ENCODE measurements at regions not wholly inside any gene's neighbourhood (a gene's known extent, or its start where the extent isn't known, plus 50 kb on each side); places are given as distances from the start of the nearest gene placed in this dataset.

DNA sequence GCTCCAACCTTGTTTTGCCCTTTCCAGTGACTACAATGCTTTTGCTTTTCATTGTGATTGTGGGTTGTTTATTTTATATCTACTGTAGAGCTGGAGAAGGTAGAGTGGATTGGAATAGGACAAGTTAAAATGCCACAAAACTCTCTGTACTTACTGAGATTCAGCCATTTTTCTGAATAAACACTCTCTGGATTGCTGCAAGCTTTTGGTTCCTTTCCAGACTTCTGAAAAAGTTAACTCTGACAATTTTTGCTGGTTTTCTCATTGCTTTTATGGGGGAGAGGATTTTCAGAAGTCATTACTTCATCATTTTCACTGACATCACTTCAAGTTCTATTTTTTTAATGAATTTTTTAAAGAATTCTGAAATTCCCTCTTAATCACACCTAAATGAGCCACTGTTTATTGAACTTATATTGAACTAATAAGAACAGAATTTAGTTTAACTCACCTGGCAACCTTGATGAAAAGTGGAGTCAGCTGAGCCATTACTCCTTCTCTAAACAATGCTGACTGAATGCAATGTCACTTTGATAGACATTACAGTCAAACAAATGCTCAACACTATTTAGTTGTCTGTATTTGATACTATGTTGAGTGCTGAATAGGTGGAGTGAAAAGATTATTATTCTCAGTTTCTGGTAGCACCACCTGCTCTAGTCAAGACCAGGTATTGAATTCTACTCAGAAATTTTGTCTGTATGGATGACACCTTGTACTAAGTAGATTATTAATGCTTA lies 303.5 kb downstream of the DLEU7 start:
- CTCF ChIA-PET, result no interaction called here
- H3K27me3 ChIP-seq (ENCODE audit: insufficient read depth, low read depth), result no peaks in the 10 kb centered on the region
- H3K4me3 ChIP-seq, result no peak overlapping the region
- H3K27ac ChIP-seq, result no peak overlapping the region
- TF ChIP-seq EZH2 (IDR thresholded peaks at IDR 0.05; ENCODE audit: low read depth), result no peak
- TF ChIP-seq, protein P1, sequence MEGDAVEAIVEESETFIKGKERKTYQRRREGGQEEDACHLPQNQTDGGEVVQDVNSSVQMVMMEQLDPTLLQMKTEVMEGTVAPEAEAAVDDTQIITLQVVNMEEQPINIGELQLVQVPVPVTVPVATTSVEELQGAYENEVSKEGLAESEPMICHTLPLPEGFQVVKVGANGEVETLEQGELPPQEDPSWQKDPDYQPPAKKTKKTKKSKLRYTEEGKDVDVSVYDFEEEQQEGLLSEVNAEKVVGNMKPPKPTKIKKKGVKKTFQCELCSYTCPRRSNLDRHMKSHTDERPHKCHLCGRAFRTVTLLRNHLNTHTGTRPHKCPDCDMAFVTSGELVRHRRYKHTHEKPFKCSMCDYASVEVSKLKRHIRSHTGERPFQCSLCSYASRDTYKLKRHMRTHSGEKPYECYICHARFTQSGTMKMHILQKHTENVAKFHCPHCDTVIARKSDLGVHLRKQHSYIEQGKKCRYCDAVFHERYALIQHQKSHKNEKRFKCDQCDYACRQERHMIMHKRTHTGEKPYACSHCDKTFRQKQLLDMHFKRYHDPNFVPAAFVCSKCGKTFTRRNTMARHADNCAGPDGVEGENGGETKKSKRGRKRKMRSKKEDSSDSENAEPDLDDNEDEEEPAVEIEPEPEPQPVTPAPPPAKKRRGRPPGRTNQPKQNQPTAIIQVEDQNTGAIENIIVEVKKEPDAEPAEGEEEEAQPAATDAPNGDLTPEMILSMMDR (conservative IDR thresholded peaks at IDR 0.05), result no peak
- H2AFZ ChIP-seq, result no peak overlapping the region
- no peaks in the 10 kb centered on the region for H3K36me3 ChIP-seq (ENCODE audit: low read depth)
- no peaks in the 10 kb centered on the region for H4K20me1 ChIP-seq (ENCODE audit: insufficient read depth)
- intact Hi-C loops (cut with micrococcal nuclease; ENCODE audit: unreplicated experiment), result loop anchor here (10.0 kb wide), 1 partner anchor 375 kb away; no protein-coding TSS in a partner anchor
- DNase-seq, result no peak
- no TSS peak for BruUV-seq (replicated peaks)
- no peaks in the 10 kb centered on the region for H3K9me2 ChIP-seq (ENCODE audit: insufficient read depth)
- H3K79me2 ChIP-seq (ENCODE audit: low read depth), result no peaks in the 10 kb centered on the region
- peaks cover 12% of the 10 kb centered on the region; the same call in 1 of the 2 replicates for H3K9me3 ChIP-seq (ENCODE audit: insufficient read depth, low read depth)
- H3K4me1 ChIP-seq (replicated peaks; ENCODE audit: insufficient read depth), result no peaks in the 10 kb centered on the region
- POLR2A ChIA-PET (ENCODE audit: unreplicated experiment), result no interaction called here
- no peak overlapping the region for H3K4me2 ChIP-seq
- no peaks in the 10 kb centered on the region for H3F3A ChIP-seq (ENCODE audit: insufficient read depth, low read depth)

DNA sequence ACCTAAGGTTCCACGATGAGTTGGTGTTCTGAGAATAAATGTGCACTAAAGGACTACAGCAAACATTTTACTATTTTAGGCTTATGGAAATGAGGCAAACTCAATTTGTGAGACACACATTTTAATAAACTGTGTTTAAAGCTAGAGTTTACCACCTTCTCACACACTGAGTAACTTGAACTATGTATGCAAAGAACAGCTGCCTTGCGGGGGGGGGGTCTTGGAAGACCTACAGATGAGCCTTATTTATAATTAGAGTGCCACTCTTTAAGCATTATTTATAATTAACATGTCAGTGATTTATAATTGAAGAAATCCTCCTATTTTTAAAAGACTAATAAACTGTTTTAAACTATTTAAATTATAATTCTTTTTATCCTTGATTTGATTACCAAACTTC lies 300.4 kb downstream of the DLEU7 start:
- H3K4me3 ChIP-seq, result no peak overlapping the region
- TF ChIP-seq, protein P1 (conservative IDR thresholded peaks at IDR 0.05), result no peak
- no peak for TF ChIP-seq EZH2 (IDR thresholded peaks at IDR 0.05; ENCODE audit: low read depth)
- H3K4me2 ChIP-seq, result no peak overlapping the region
- H3K36me3 ChIP-seq (ENCODE audit: low read depth), result no peaks in the 10 kb centered on the region
- no peaks in the 10 kb centered on the region for H4K20me1 ChIP-seq (ENCODE audit: insufficient read depth)
- CTCF ChIA-PET, result interaction anchor here (0.6 kb wide), 1 partner anchor 264 kb away, joined by 7 read pairs; no protein-coding TSS in a partner anchor
- no peaks in the 10 kb centered on the region for H3F3A ChIP-seq (ENCODE audit: insufficient read depth, low read depth)
- no TSS peak for BruUV-seq (replicated peaks)
- no peaks in the 10 kb centered on the region for H3K79me2 ChIP-seq (ENCODE audit: low read depth)
- H2AFZ ChIP-seq, result no peak overlapping the region
- H3K9me2 ChIP-seq (ENCODE audit: insufficient read depth), result no peaks in the 10 kb centered on the region
- H3K4me1 ChIP-seq (replicated peaks; ENCODE audit: insufficient read depth), result no peaks in the 10 kb centered on the region
- intact Hi-C loops (cut with micrococcal nuclease; ENCODE audit: unreplicated experiment), result no loop called here
- H3K27me3 ChIP-seq (ENCODE audit: insufficient read depth, low read depth), result no peaks in the 10 kb centered on the region
- 0 out of 2 replicates have a peak, but pooled peaks cover under 1% of the 10 kb centered on the region for H3K9me3 ChIP-seq (ENCODE audit: insufficient read depth, low read depth)
- no peak for DNase-seq
- no peak overlapping the region for H3K27ac ChIP-seq
- POLR2A ChIA-PET (ENCODE audit: unreplicated experiment), result no interaction called here

DNA sequence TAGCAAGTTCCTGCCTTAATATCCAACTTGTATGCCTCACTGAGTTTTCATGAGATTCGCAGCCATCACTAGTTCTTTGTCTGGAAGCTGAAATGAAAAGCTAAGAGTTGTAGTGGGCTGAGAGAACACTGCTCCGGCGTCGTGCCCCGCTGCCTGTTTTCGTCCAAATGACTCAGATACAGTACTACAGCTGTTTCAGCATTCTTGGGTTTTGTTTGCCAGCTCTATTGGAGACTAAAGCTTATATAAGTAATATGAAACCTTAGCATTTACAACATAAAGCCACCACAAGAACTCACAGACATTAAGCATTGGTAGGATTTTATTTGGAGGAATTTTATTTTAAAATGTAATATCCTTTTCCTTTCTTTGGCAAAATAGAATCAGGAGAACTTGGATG lies 299.7 kb downstream of the DLEU7 start:
- H4K20me1 ChIP-seq (ENCODE audit: insufficient read depth), result no peaks in the 10 kb centered on the region
- H3K36me3 ChIP-seq (ENCODE audit: low read depth), result no peaks in the 10 kb centered on the region
- BruUV-seq (replicated peaks), result no TSS peak
- no peak overlapping the region for H3K27ac ChIP-seq
- intact Hi-C loops (cut with micrococcal nuclease; ENCODE audit: unreplicated experiment), result no loop called here
- H3K4me3 ChIP-seq, result no peak overlapping the region
- DNase-seq, result no peak
- H3K4me1 ChIP-seq (replicated peaks; ENCODE audit: insufficient read depth), result no peaks in the 10 kb centered on the region
- TF ChIP-seq, protein P1 (conservative IDR thresholded peaks at IDR 0.05), result no peak
- TF ChIP-seq EZH2 (IDR thresholded peaks at IDR 0.05; ENCODE audit: low read depth), result no peak
- no peaks in the 10 kb centered on the region for H3K79me2 ChIP-seq (ENCODE audit: low read depth)
- POLR2A ChIA-PET (ENCODE audit: unreplicated experiment), result no interaction called here
- no peak overlapping the region for H3K4me2 ChIP-seq
- no peak overlapping the region for H2AFZ ChIP-seq
- CTCF ChIA-PET, result no interaction called here
- H3F3A ChIP-seq (ENCODE audit: insufficient read depth, low read depth), result no peaks in the 10 kb centered on the region
- H3K9me3 ChIP-seq (ENCODE audit: insufficient read depth, low read depth), result no peaks in the 10 kb centered on the region
- H3K27me3 ChIP-seq (ENCODE audit: insufficient read depth, low read depth), result no peaks in the 10 kb centered on the region
- H3K9me2 ChIP-seq (ENCODE audit: insufficient read depth), result no peaks in the 10 kb centered on the region

All from PC-9 (cell line).